ENCODE measurements at regions not wholly inside any gene's neighbourhood (a gene's known extent, or its start where the extent isn't known, plus 50 kb on each side); places are given as distances from the start of the nearest gene placed in this dataset.

GRCh38 chr3:159844801-159845261 is 143.8 kb upstream of the IL12A start:
- TF ChIP-seq CTCF (IDR thresholded peaks at IDR 0.05; ENCODE audit: low read length) (no peak), EZH2 (optimal IDR thresholded peaks at IDR 0.05; ENCODE audit: low read depth, low read length) (no peak), EZH2phosphoT487 (IDR thresholded peaks at IDR 0.05; ENCODE audit: low read length) (no peak)

Data from MM.1S (cell line).